HUES48 (cell line): ENCODE measurements at regions not wholly inside any gene's neighbourhood (a gene's known extent, or its start where the extent isn't known, plus 50 kb on each side); places are given as distances from the start of the nearest gene placed in this dataset.

ENCODE experiments used
- H3K27ac ChIP-seq: one replicate; pipeline ENCODE4 v1.7.0; 2013; ENCODE audit warnings: low read depth, low read length, inconsistent platforms
- H3K27me3 ChIP-seq: 2 replicates; pipeline ENCODE4 v1.6.1; 2013; ENCODE audit warnings: mild to moderate bottlenecking, low read length; ENCODE audit not compliant: control insufficient read depth, insufficient read depth
- H3K36me3 ChIP-seq: 2 replicates; pipeline ENCODE4 v1.6.1; 2013; ENCODE audit warnings: low read length; ENCODE audit not compliant: control insufficient read depth, insufficient read depth
- H3K4me1 ChIP-seq: 2 replicates; pipeline ENCODE4 v1.6.1; 2013; ENCODE audit warnings: mild to moderate bottlenecking, low read length; ENCODE audit not compliant: control insufficient read depth, insufficient read depth
- H3K4me3 ChIP-seq: 2 replicates; pipeline ENCODE4 v1.5.1; 2013; ENCODE audit warnings: mild to moderate bottlenecking, low read depth, low read length
- H3K9ac ChIP-seq: 2 replicates; pipeline ENCODE4 v1.6.1; 2013; ENCODE audit warnings: mild to moderate bottlenecking, low read depth, low read length, moderate library complexity
- H3K9me3 ChIP-seq: 2 replicates; pipeline ENCODE4 v1.6.1; 2013; ENCODE audit warnings: low read length; ENCODE audit not compliant: control insufficient read depth, insufficient read depth

- no peaks in the 10 kb centered on the region for H3K36me3 ChIP-seq
Observed at GRCh38 chr5:158080112-158080511, 221.2 kb upstream of the CLINT1 start.

GRCh38 chr5:158079097-158079496 is 220.2 kb upstream of the CLINT1 start:
- Histone ChIP-seq H3K4me1 (peaks cover 18% of the 10 kb centered on the region), H3K27me3 (no peaks in the 10 kb centered on the region), H3K9ac (no peak overlapping the region), H3K9me3 (no peaks in the 10 kb centered on the region), H3K4me3 (no peak overlapping the region), H3K36me3 (no peaks in the 10 kb centered on the region), H3K27ac (no peak overlapping the region)

More at GRCh38 chr5:158080112-158080511, 221.2 kb upstream of the CLINT1 start:
- H3K4me1 ChIP-seq, result peaks cover 14% of the 10 kb centered on the region
- H3K4me3 ChIP-seq, result no peak overlapping the region
- no peaks in the 10 kb centered on the region for H3K27me3 ChIP-seq
- no peaks in the 10 kb centered on the region for H3K9me3 ChIP-seq
- no peak overlapping the region for H3K27ac ChIP-seq
- H3K9ac ChIP-seq, result no peak overlapping the region

GRCh38 chr5:158074992-158075769 is 216.2 kb upstream of the CLINT1 start:
- Histone ChIP-seq H3K4me1 (peaks cover 13% of the 10 kb centered on the region), H3K27ac (peak overlapping the region; percentile 22), H3K36me3 (no peaks in the 10 kb centered on the region), H3K9ac (no peak overlapping the region), H3K27me3 (no peaks in the 10 kb centered on the region), H3K4me3 (no peak overlapping the region), H3K9me3 (no peaks in the 10 kb centered on the region)

DNA sequence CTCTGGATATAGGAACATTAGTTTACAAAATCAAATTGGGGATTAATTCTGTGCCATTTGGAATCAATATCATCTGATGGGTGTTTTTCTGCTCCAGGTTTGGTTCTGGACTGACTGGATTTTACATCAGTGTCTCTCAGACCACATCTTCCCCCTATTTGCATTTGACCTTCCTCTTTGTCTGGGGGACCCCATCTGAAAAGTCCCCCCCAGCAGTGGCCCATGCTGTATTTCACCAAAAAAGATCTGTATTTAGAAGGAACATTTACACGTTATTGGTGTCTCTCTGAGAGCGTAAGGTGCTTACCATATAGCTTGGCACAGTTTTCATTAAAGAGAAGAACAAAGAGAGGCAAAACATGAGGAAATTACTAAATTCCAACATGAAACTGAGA is 215.6 kb upstream of the CLINT1 start:
- H3K4me3 ChIP-seq, result no peak overlapping the region
- no peak overlapping the region for H3K27ac ChIP-seq
- no peaks in the 10 kb centered on the region for H3K27me3 ChIP-seq
- peaks cover 9% of the 10 kb centered on the region for H3K4me1 ChIP-seq
- no peak overlapping the region for H3K9ac ChIP-seq
- no peaks in the 10 kb centered on the region for H3K36me3 ChIP-seq
- no peaks in the 10 kb centered on the region for H3K9me3 ChIP-seq

DNA sequence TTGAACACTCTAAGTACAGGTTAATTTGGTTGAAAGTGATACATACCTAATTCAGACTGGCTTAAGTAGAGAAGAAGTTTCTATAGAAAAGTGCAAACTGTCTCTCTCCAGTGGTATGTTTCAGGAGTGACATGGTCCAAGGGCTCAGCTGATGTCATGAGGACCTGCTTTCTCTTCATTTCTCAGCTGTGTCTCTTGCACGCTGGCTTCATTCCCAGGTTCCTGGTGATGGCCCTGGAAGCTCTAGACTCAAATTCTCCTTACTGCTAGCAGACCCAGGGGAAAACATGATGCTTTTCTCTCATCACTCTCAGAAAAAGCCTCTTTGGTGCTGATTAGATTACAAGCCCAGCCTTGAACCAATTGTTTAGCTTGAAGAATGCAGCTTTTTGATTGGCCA is 211.9 kb upstream of the CLINT1 start:
- peaks cover 9% of the 10 kb centered on the region for H3K4me1 ChIP-seq
- H3K9me3 ChIP-seq, result no peaks in the 10 kb centered on the region
- H3K27me3 ChIP-seq, result no peaks in the 10 kb centered on the region
- no peak overlapping the region for H3K4me3 ChIP-seq
- H3K36me3 ChIP-seq, result no peaks in the 10 kb centered on the region
- no peak overlapping the region for H3K27ac ChIP-seq
- H3K9ac ChIP-seq, result no peak overlapping the region

DNA sequence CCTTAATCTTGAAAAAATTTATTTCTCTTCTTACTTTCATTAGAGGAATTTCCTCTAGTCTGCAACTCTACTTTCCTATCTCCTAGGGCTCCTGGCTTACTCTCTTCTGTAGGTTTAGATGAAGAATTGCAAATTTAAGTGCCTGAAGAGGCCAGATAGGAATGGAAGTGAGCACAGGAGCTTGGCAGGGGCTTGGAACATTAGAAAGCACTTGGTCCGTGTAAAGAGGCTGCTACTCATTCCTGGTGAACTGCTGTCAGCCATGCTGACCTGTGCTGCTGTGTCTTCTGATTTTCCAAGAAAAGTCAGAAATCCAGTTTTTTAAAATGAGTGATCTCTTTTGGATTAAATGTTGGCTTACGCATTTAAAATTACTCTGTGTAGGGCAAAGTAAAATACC is 210.9 kb upstream of the CLINT1 start:
- H3K27me3 ChIP-seq, result no peaks in the 10 kb centered on the region
- H3K9me3 ChIP-seq, result no peaks in the 10 kb centered on the region
- no peak overlapping the region for H3K27ac ChIP-seq
- 0 out of 2 replicates have a peak, but pooled peaks cover under 1% of the 10 kb centered on the region for H3K4me1 ChIP-seq
- no peaks in the 10 kb centered on the region for H3K36me3 ChIP-seq
- no peak overlapping the region for H3K4me3 ChIP-seq
- no peak overlapping the region for H3K9ac ChIP-seq

GRCh38 chr5:158068964-158069363 is 210.0 kb upstream of the CLINT1 start:
- H3K4me1 ChIP-seq, result no peaks in the 10 kb centered on the region
- H3K36me3 ChIP-seq, result no peaks in the 10 kb centered on the region
- no peaks in the 10 kb centered on the region for H3K9me3 ChIP-seq
- no peaks in the 10 kb centered on the region for H3K27me3 ChIP-seq
- H3K27ac ChIP-seq, result no peak overlapping the region
- no peak overlapping the region for H3K9ac ChIP-seq
- no peak overlapping the region for H3K4me3 ChIP-seq

DNA sequence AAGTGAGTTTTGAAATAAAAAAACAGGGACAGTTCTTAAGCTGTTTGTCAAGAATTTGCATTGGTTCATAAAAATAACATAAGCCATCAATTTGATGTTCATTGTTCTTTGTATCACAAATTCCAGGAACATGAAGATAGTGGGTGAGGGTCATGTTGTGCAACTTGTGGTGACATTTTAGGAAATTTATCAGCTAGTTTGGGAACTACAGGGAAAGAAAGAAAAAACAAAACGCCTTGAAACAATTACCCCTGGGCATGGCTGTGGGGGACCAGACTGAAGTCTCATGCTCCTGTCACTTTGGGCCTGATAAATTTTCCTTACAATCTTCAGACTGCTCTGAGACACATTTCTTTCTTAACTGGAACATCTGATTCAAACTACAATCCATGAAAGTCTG is 207.1 kb upstream of the CLINT1 start:
- H3K27me3 ChIP-seq, result no peaks in the 10 kb centered on the region
- H3K4me3 ChIP-seq, result no peak overlapping the region
- H3K9me3 ChIP-seq, result no peaks in the 10 kb centered on the region
- no peaks in the 10 kb centered on the region for H3K36me3 ChIP-seq
- H3K27ac ChIP-seq, result no peak overlapping the region
- H3K9ac ChIP-seq, result no peak overlapping the region
- H3K4me1 ChIP-seq, result no peaks in the 10 kb centered on the region

GRCh38 chr5:158064334-158065123 is 205.6 kb upstream of the CLINT1 start:
- Histone ChIP-seq H3K36me3 (no peaks in the 10 kb centered on the region), H3K4me3 (no peak overlapping the region), H3K4me1 (no peaks in the 10 kb centered on the region), H3K9me3 (no peaks in the 10 kb centered on the region), H3K9ac (no peak overlapping the region), H3K27me3 (no peaks in the 10 kb centered on the region), H3K27ac (no peak overlapping the region)

GRCh38 chr5:158063052-158063451 is 204.1 kb upstream of the CLINT1 start:
- no peak overlapping the region for H3K4me3 ChIP-seq
- peaks cover 2% of the 10 kb centered on the region; the same call in 1 of the 2 replicates for H3K4me1 ChIP-seq
- H3K9me3 ChIP-seq, result no peaks in the 10 kb centered on the region
- H3K36me3 ChIP-seq, result no peaks in the 10 kb centered on the region
- H3K27ac ChIP-seq, result no peak overlapping the region
- no peaks in the 10 kb centered on the region for H3K27me3 ChIP-seq
- H3K9ac ChIP-seq, result no peak overlapping the region

DNA sequence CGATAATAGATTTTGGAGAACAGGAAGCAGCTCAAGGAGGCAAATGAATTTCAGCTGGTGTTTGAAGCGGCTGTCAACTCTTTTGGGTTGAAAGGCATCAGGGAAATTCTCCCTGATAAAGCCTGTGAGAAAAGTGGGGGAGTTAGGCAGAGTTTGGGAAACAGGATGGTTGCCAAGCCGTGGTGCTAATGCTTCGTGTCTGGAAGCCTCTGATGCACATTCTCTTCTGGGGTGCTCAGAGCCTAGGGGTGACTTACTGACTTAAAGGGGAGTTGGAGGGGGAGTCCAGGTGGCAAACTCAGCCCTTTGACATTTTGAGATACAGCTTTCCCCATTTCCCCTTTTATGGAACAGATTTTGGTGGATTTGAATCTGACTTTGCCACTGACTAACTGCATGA is 202.5 kb upstream of the CLINT1 start:
- no peaks in the 10 kb centered on the region for H3K27me3 ChIP-seq
- no peak overlapping the region for H3K27ac ChIP-seq
- H3K4me3 ChIP-seq, result no peak overlapping the region
- no peaks in the 10 kb centered on the region for H3K9me3 ChIP-seq
- H3K4me1 ChIP-seq, result peaks cover 7% of the 10 kb centered on the region; the same call in 1 of the 2 replicates
- no peak overlapping the region for H3K9ac ChIP-seq
- H3K36me3 ChIP-seq, result no peaks in the 10 kb centered on the region
